ENCODE measurements at regions not wholly inside any gene's neighbourhood (a gene's known extent, or its start where the extent isn't known, plus 50 kb on each side); places are given as distances from the start of the nearest gene placed in this dataset.
A peak's percentile ranks its signal among the peaks of the same experiment; 100 is the strongest.

DNA sequence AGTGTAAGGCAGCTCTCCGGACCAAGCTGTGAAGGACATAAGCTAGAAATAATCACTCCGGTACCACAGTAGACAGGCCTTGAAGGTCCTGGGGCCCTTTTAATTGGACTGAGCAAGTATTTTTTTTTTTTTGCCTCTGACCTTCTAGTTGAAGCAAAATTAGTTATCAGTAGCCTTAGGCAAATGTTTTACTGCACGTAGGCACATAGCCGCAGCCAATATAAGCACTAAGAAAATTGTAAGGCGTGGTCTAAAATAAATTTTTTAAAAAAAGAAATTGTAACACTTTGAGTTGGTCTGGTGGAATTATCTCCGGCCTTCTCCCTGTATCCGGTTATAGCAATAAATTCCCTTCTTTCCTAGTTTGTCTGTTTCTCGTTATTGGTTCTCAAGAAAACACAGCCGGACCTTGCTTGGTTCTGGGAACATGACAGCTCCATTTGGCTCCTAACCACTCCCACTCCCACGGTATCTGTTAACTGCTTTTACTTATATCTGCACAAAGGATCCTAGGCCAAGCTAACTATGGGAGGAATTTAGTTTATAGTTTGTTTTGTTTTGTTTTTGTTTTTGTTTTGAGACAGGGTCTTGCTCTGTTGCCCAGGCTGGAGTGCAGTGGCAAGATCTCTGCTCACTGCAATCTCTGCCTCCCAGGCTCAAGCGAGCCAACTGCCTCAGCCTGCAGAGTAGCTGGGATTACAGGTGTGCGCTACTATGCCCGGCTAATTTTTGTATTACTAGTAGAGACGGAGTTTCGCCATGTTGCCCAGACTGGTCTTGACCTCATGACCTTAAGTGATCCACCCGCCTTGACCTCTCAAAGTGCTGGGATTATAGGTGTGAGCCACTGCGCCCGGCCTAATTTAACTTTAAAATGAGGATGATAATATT, 124.4 kb upstream of the KIF5B start:
- no peak overlapping the region for H3K27ac ChIP-seq (ENCODE audit: extremely low read depth, low read depth, low read length)
- H3K4me3 ChIP-seq, result no peak overlapping the region
- TF ChIP-seq ZNF121 (CRISPR knock-in tag; conservative IDR thresholded peaks at IDR 0.05) (peak; percentile 54), VEZF1 (CRISPR knock-in tag; IDR thresholded peaks at IDR 0.05) (no peak)
- no peaks in the 10 kb centered on the region for H3K36me3 ChIP-seq (ENCODE audit: control insufficient read depth, insufficient read depth, low read length)
- in situ Hi-C loops (cut with MboI), result no loop called here
- no TSS peak for BruUV-seq (replicated peaks)
- FAIRE-seq (no peak), DNase-seq (ENCODE audit: extremely low read depth in 1 of 4, low spot score in 3 of 4) (no peak), ATAC-seq (no peak)
- no peaks in the 10 kb centered on the region; the same call in 1 of the 2 replicates for H4K20me1 ChIP-seq (replicated peaks; ENCODE audit: control insufficient read depth, insufficient read depth, low read length)
- H3K27me3 ChIP-seq (ENCODE audit: control insufficient read depth in 2 of 2, insufficient read depth in 2 of 2, low read length in 2 of 2), result peaks cover 10 to 57% of the 10 kb centered on the region in 2 experiments; a peak in 4 of 5 replicates
- intact Hi-C loops (cut with micrococcal nuclease), result no loop called here
- POLR2A ChIA-PET, result interaction anchor here (0.6 to 0.7 kb wide), 2 partner anchors 9 to 586 kb away, joined by 3 read pairs; no protein-coding TSS in a partner anchor
- H2AFZ ChIP-seq (ENCODE audit: low read depth, low read length), result no peak overlapping the region
- no peaks in the 10 kb centered on the region for H3K79me2 ChIP-seq (ENCODE audit: control insufficient read depth, insufficient read depth, low read length)
- H3K9me3 ChIP-seq (replicated peaks; ENCODE audit: control insufficient read depth, insufficient read depth, low read depth, low read length), result no peaks in the 10 kb centered on the region
- H3K4me1 ChIP-seq (replicated peaks in 1 of 2; ENCODE audit: control insufficient read depth in 2 of 2, insufficient read depth in 2 of 2, low read length in 2 of 2), result no peaks in the 10 kb centered on the region
- no peak overlapping the region for H3K9ac ChIP-seq (ENCODE audit: insufficient read depth in 1 of 2, low read depth in 2 of 2, low read length in 2 of 2)
- CTCF ChIA-PET (ENCODE audit: low intra/inter-chr PET ratio), result no interaction called here
- WGBS (ENCODE audit: insufficient coverage, low coverage, missing lambda C conversion rate), result 46% methylated on average over 18 of the region's 18 CpGs
- H3K4me2 ChIP-seq (ENCODE audit: insufficient read depth, low read length), result no peak overlapping the region
- H3K9me1 ChIP-seq (ENCODE audit: control insufficient read depth, insufficient read depth, low read length), result no peaks in the 10 kb centered on the region

DNA sequence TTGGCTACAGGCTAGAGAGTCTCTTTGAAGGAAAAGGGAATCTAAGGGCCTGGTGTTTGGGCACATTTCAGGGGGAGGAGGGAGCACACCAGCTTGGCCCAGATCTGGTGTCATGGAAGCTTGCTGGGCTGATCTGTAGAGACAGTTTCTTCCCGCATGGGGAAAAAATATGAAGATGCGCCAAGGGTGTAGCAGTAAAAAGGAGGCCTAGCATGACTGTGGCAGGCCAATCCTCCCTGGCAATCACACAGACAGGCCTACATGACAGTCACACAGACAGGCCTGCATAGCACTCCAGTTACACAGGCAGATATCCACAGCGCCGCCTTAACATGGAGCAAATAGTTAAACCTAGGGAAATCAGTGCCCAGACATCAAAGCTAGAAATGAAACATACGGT, 123.6 kb upstream of the KIF5B start:
- H3K4me3 ChIP-seq, result no peak overlapping the region
- no peak for DNase-seq (ENCODE audit: extremely low read depth in 1 of 4, low spot score in 3 of 4)
- ChIA-PET CTCF (ENCODE audit: low intra/inter-chr PET ratio) (no interaction called here), POLR2A (interaction anchor here (0.6 to 0.7 kb wide), 2 partner anchors 9 to 586 kb away, joined by 3 read pairs; no protein-coding TSS in a partner anchor)
- no peaks in the 10 kb centered on the region for H3K9me1 ChIP-seq (ENCODE audit: control insufficient read depth, insufficient read depth, low read length)
- intact Hi-C loops (cut with micrococcal nuclease) (no loop called here), in situ Hi-C loops (cut with MboI) (no loop called here)
- no peak for ATAC-seq
- WGBS (ENCODE audit: insufficient coverage, low coverage, missing lambda C conversion rate), result 46% methylated on average over 5 of the region's 5 CpGs
- no peak overlapping the region for H3K27ac ChIP-seq (ENCODE audit: extremely low read depth, low read depth, low read length)
- H3K27me3 ChIP-seq (ENCODE audit: control insufficient read depth in 2 of 2, insufficient read depth in 2 of 2, low read length in 2 of 2), result peaks cover 12 to 54% of the 10 kb centered on the region in 2 experiments; a peak in 4 of 5 replicates
- no peaks in the 10 kb centered on the region for H3K79me2 ChIP-seq (ENCODE audit: control insufficient read depth, insufficient read depth, low read length)
- no peak overlapping the region for H3K9ac ChIP-seq (ENCODE audit: insufficient read depth in 1 of 2, low read depth in 2 of 2, low read length in 2 of 2)
- no peaks in the 10 kb centered on the region for H3K9me3 ChIP-seq (replicated peaks; ENCODE audit: control insufficient read depth, insufficient read depth, low read depth, low read length)
- H4K20me1 ChIP-seq (replicated peaks; ENCODE audit: control insufficient read depth, insufficient read depth, low read length), result no peaks in the 10 kb centered on the region; the same call in 1 of the 2 replicates
- H2AFZ ChIP-seq (ENCODE audit: low read depth, low read length), result no peak overlapping the region
- BruUV-seq (replicated peaks), result no TSS peak
- no peak for FAIRE-seq
- no peak overlapping the region for H3K4me2 ChIP-seq (ENCODE audit: insufficient read depth, low read length)
- no peaks in the 10 kb centered on the region for H3K36me3 ChIP-seq (ENCODE audit: control insufficient read depth, insufficient read depth, low read length)
- H3K4me1 ChIP-seq (replicated peaks in 1 of 2; ENCODE audit: control insufficient read depth in 2 of 2, insufficient read depth in 2 of 2, low read length in 2 of 2), result no peaks in the 10 kb centered on the region
- TF ChIP-seq SNAPC5 (CRISPR knock-in tag; IDR thresholded peaks at IDR 0.05) (no peak), NR4A1 (CRISPR knock-in tag; IDR thresholded peaks at IDR 0.05) (no peak), NR4A1 (tag; IDR thresholded peaks at IDR 0.05) (no peak), ATF6 (CRISPR knock-in tag; IDR thresholded peaks at IDR 0.05) (no peak), PTTG1 (tag; IDR thresholded peaks at IDR 0.05; ENCODE audit: low read depth) (no peak), SLC30A9 (CRISPR knock-in tag; IDR thresholded peaks at IDR 0.05) (no peak), MEF2D (tag; conservative IDR thresholded peaks at IDR 0.05; ENCODE audit: low read depth) (no peak), ZNF668 (CRISPR knock-in tag; IDR thresholded peaks at IDR 0.05) (no peak)

Measured in K562 (cell line).